ENCODE measurements at regions not wholly inside any gene's neighbourhood (a gene's known extent, or its start where the extent isn't known, plus 50 kb on each side); places are given as distances from the start of the nearest gene placed in this dataset.

DNA sequence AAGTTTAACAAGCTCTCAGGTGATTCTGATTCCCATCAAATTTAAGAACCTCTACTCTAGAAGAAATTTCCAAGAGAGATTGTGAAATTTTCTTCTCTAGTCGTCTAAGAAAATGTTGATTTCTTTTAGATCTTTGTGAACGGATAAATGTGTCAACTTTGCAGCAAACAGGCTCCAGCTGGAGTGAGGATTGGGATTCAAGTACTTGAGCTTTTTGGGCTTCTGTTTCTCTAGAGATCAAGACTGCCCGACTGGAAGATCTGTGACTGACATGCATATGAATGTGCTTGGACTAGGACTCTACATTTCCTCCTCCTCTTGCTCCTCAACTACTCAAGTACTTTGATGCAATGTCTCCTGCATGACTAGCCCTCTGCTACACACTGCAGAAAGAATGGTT lies 388.3 kb downstream of the TMEM38B start:
- Histone ChIP-seq H3K27me3 (ENCODE audit: insufficient read depth, low read depth) (no peaks in the 10 kb centered on the region), H2AFZ (ENCODE audit: low read depth) (no peak overlapping the region), H4K20me1 (ENCODE audit: insufficient read depth) (no peaks in the 10 kb centered on the region), H3K4me3 (IDR thresholded peaks at IDR 0.05; ENCODE audit: insufficient read depth, low read depth, low read length) (no peak overlapping the region), H3K9ac (no peak overlapping the region), H3K4me2 (no peak overlapping the region), H3K27ac (no peak overlapping the region), H3K36me3 (ENCODE audit: insufficient read depth) (no peaks in the 10 kb centered on the region), H3K79me2 (ENCODE audit: insufficient read depth, low read depth) (no peaks in the 10 kb centered on the region), H3K4me1 (ENCODE audit: low read depth, poor library complexity, severe bottlenecking) (no peaks in the 10 kb centered on the region)
- TF ChIP-seq, protein P1, sequence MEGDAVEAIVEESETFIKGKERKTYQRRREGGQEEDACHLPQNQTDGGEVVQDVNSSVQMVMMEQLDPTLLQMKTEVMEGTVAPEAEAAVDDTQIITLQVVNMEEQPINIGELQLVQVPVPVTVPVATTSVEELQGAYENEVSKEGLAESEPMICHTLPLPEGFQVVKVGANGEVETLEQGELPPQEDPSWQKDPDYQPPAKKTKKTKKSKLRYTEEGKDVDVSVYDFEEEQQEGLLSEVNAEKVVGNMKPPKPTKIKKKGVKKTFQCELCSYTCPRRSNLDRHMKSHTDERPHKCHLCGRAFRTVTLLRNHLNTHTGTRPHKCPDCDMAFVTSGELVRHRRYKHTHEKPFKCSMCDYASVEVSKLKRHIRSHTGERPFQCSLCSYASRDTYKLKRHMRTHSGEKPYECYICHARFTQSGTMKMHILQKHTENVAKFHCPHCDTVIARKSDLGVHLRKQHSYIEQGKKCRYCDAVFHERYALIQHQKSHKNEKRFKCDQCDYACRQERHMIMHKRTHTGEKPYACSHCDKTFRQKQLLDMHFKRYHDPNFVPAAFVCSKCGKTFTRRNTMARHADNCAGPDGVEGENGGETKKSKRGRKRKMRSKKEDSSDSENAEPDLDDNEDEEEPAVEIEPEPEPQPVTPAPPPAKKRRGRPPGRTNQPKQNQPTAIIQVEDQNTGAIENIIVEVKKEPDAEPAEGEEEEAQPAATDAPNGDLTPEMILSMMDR (conservative IDR thresholded peaks at IDR 0.05; ENCODE audit: low read depth, low read length), result no peak

DNA sequence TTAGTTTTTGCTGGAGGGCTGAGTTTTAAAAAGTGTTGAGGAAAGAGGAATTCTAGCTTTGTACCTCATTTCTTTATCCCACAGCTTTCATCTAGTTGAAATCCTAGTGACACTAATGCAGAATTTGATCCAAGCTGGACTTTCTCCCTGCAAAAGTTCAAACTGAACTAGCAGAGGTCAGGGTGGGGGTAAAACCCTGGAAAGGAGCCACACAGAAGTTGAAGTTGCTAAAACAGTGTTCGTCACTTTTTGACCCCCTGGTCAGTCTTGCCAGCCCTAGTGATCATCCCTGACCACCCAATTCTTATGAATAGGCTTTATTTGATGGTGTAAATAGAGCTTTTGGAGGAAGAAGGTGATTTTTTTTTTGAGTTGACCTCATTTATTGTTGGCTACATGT lies 390.4 kb downstream of the TMEM38B start:
- no peaks in the 10 kb centered on the region for H3K79me2 ChIP-seq (ENCODE audit: insufficient read depth, low read depth)
- H3K36me3 ChIP-seq (ENCODE audit: insufficient read depth), result no peaks in the 10 kb centered on the region
- no peaks in the 10 kb centered on the region for H3K27me3 ChIP-seq (ENCODE audit: insufficient read depth, low read depth)
- H3K27ac ChIP-seq, result no peak overlapping the region
- no peaks in the 10 kb centered on the region for H3K4me1 ChIP-seq (ENCODE audit: low read depth, poor library complexity, severe bottlenecking)
- TF ChIP-seq, protein P1 (conservative IDR thresholded peaks at IDR 0.05; ENCODE audit: low read depth, low read length), result no peak
- H3K4me2 ChIP-seq, result no peak overlapping the region
- no peaks in the 10 kb centered on the region for H4K20me1 ChIP-seq (ENCODE audit: insufficient read depth)
- H2AFZ ChIP-seq (ENCODE audit: low read depth), result no peak overlapping the region
- H3K4me3 ChIP-seq (IDR thresholded peaks at IDR 0.05; ENCODE audit: insufficient read depth, low read depth, low read length), result no peak overlapping the region
- no peak overlapping the region for H3K9ac ChIP-seq

DNA sequence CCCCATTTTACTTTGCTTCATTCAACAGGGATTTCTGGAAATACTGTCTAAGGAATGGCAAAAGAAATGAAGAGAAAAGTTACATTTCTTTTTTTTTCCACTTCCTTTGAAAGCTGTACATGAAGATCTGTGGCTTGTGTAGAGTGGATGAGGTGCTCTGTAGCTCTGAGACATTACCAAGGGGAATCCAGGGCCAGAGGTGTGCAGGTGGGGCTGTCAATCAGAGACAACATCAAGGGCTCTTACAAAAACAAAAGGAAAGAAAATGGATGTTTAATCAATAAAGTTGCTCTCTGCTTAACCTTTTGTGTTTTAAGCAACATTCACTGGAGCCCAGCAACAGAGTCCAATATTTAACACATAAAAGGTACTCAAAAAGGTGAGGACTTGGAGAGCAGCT lies 391.1 kb downstream of the TMEM38B start:
- no peak overlapping the region for H3K27ac ChIP-seq
- H4K20me1 ChIP-seq (ENCODE audit: insufficient read depth), result no peaks in the 10 kb centered on the region
- H3K9ac ChIP-seq, result no peak overlapping the region
- H3K4me1 ChIP-seq (ENCODE audit: low read depth, poor library complexity, severe bottlenecking), result no peaks in the 10 kb centered on the region
- H2AFZ ChIP-seq (ENCODE audit: low read depth), result no peak overlapping the region
- H3K4me3 ChIP-seq (IDR thresholded peaks at IDR 0.05; ENCODE audit: insufficient read depth, low read depth, low read length), result no peak overlapping the region
- H3K27me3 ChIP-seq (ENCODE audit: insufficient read depth, low read depth), result no peaks in the 10 kb centered on the region
- no peaks in the 10 kb centered on the region for H3K36me3 ChIP-seq (ENCODE audit: insufficient read depth)
- TF ChIP-seq, protein P1 (conservative IDR thresholded peaks at IDR 0.05; ENCODE audit: low read depth, low read length), result no peak
- no peaks in the 10 kb centered on the region for H3K79me2 ChIP-seq (ENCODE audit: insufficient read depth, low read depth)
- no peak overlapping the region for H3K4me2 ChIP-seq

DNA sequence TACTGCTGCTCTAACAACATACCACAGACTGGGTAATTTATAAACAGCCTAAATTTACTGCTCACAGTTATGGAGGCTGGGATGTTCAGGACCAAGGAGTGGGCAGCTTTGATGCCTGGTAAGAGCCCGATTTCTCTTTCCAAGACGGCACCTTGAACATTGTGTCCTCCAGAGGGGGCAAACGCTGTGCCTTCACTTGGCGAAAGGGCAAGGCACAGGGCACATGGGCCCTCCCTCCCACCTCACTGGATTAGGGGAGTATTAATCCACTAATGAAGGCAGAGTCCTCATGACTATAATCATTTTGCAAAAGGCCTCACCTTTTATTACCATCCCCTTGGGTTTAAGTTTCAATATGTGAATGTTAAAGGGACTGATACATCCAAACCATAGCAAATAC lies 397.7 kb downstream of the TMEM38B start:
- Histone ChIP-seq H3K27me3 (ENCODE audit: insufficient read depth, low read depth) (no peaks in the 10 kb centered on the region), H3K9ac (no peak overlapping the region), H3K79me2 (ENCODE audit: insufficient read depth, low read depth) (no peaks in the 10 kb centered on the region), H3K27ac (no peak overlapping the region), H3K4me3 (IDR thresholded peaks at IDR 0.05; ENCODE audit: insufficient read depth, low read depth, low read length) (no peak overlapping the region), H3K36me3 (ENCODE audit: insufficient read depth) (no peaks in the 10 kb centered on the region), H3K4me2 (no peak overlapping the region), H4K20me1 (ENCODE audit: insufficient read depth) (no peaks in the 10 kb centered on the region), H2AFZ (ENCODE audit: low read depth) (no peak overlapping the region), H3K4me1 (ENCODE audit: low read depth, poor library complexity, severe bottlenecking) (no peaks in the 10 kb centered on the region)
- TF ChIP-seq, protein P1 (conservative IDR thresholded peaks at IDR 0.05; ENCODE audit: low read depth, low read length), result no peak

DNA sequence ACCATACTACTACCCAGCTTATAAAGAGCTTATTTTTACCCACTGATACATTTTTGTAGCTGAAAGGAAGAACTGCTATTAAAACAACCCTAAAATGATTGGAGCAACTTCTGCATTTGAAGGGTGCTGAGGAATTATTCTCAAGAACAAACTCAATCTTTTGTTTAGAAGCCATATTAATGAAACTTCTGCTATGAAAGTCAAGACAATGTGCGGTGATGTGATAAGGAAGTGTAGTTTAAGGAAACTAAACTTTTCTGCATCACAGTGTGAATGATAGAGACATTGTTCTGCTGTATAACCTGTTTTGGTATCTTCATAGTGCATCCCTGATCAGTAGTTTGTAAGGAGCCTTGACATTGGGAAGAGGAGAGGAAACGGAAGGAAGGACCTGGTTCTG lies 408.5 kb downstream of the TMEM38B start:
- Histone ChIP-seq H3K4me1 (ENCODE audit: low read depth, poor library complexity, severe bottlenecking) (no peaks in the 10 kb centered on the region), H3K4me2 (no peak overlapping the region), H2AFZ (ENCODE audit: low read depth) (no peak overlapping the region), H3K36me3 (ENCODE audit: insufficient read depth) (no peaks in the 10 kb centered on the region), H3K9ac (no peak overlapping the region), H3K27me3 (ENCODE audit: insufficient read depth, low read depth) (no peaks in the 10 kb centered on the region), H3K79me2 (ENCODE audit: insufficient read depth, low read depth) (no peaks in the 10 kb centered on the region), H4K20me1 (ENCODE audit: insufficient read depth) (no peaks in the 10 kb centered on the region), H3K4me3 (IDR thresholded peaks at IDR 0.05; ENCODE audit: insufficient read depth, low read depth, low read length) (no peak overlapping the region), H3K27ac (no peak overlapping the region)
- TF ChIP-seq, protein P1 (conservative IDR thresholded peaks at IDR 0.05; ENCODE audit: low read depth, low read length), result no peak

Measured in KMS-11 (cell line).